ENCODE measurements at regions not wholly inside any gene's neighbourhood (a gene's known extent, or its start where the extent isn't known, plus 50 kb on each side); places are given as distances from the start of the nearest gene placed in this dataset.

- Histone ChIP-seq H4K91ac (ENCODE audit: low read depth, low read length) (no peak overlapping the region), H3K9me3 (ENCODE audit: insufficient read depth, low read depth, low read length) (no peaks in the 10 kb centered on the region), H3K18ac (ENCODE audit: low read length) (no peak overlapping the region), H3K36me3 (ENCODE audit: control insufficient read depth in 1 of 2, insufficient read depth in 2 of 2, low read length in 2 of 2) (no peaks in the 10 kb centered on the region), H2AFZ (ENCODE audit: insufficient read depth, low read length, poor library complexity) (no peak overlapping the region), H2AK5ac (ENCODE audit: low read length) (no peak overlapping the region), H3K27ac (ENCODE audit: low read depth, low read length) (no peak overlapping the region), H3K27me3 (ENCODE audit: insufficient read depth, low read length) (no peaks in the 10 kb centered on the region), H2BK12ac (ENCODE audit: low read length) (no peak overlapping the region), H3K23ac (ENCODE audit: low read length) (no peak overlapping the region), H3K79me1 (ENCODE audit: low read length) (no peaks in the 10 kb centered on the region), H2BK5ac (ENCODE audit: low read depth, low read length, poor library complexity) (no peak overlapping the region), H3K14ac (ENCODE audit: low read length) (no peak overlapping the region), H3K9ac (ENCODE audit: low read length) (no peak overlapping the region), H3K79me2 (ENCODE audit: control insufficient read depth, insufficient read depth, low read length, poor library complexity) (no peaks in the 10 kb centered on the region), H4K12ac (ENCODE audit: low read depth, low read length) (no peak overlapping the region), H4K8ac (ENCODE audit: low read depth, low read length) (no peak overlapping the region), H3K4ac (ENCODE audit: low read depth, low read length) (no peak overlapping the region), H2BK120ac (ENCODE audit: insufficient read depth, low read length, poor library complexity) (no peak overlapping the region), H3K4me1 (ENCODE audit: control insufficient read depth in 1 of 2, insufficient read depth in 2 of 2, low read length in 2 of 2) (peaks cover 9 to 10% of the 10 kb centered on the region in 2 experiments), H3K4me3 (ENCODE audit: low read depth, low read length) (no peak overlapping the region), H3K4me2 (ENCODE audit: low read length) (no peak overlapping the region)
- DNase-seq, result no peak
- WGBS (ENCODE audit: extremely low coverage, insufficient coverage, insufficient read length), result no CpG with 5 or more reads among the region's 1 CpG
Observed at GRCh38 chr3:135908737-135909136, 56.8 kb upstream of the PPP2R3A start.

GRCh38 chr3:135911110-135911509, 54.4 kb upstream of the PPP2R3A start:
- peaks cover 9 to 10% of the 10 kb centered on the region in 2 experiments for H3K4me1 ChIP-seq (ENCODE audit: control insufficient read depth in 1 of 2, insufficient read depth in 2 of 2, low read length in 2 of 2)
- DNase-seq, result no peak
- no peak overlapping the region for H3K14ac ChIP-seq (ENCODE audit: low read length)
- H2AK5ac ChIP-seq (ENCODE audit: low read length), result no peak overlapping the region
- no peak overlapping the region for H3K18ac ChIP-seq (ENCODE audit: low read length)
- no peaks in the 10 kb centered on the region for H3K79me1 ChIP-seq (ENCODE audit: low read length)
- WGBS (ENCODE audit: extremely low coverage, insufficient coverage, insufficient read length), result no CpG with 5 or more reads among the region's 2 CpGs
- no peak overlapping the region for H4K12ac ChIP-seq (ENCODE audit: low read depth, low read length)
- H3K23ac ChIP-seq (ENCODE audit: low read length), result no peak overlapping the region
- H2BK120ac ChIP-seq (ENCODE audit: insufficient read depth, low read length, poor library complexity), result no peak overlapping the region
- H3K9me3 ChIP-seq (ENCODE audit: insufficient read depth, low read depth, low read length), result no peaks in the 10 kb centered on the region
- no peak overlapping the region for H3K4ac ChIP-seq (ENCODE audit: low read depth, low read length)
- no peak overlapping the region for H2BK5ac ChIP-seq (ENCODE audit: low read depth, low read length, poor library complexity)
- H3K27me3 ChIP-seq (ENCODE audit: insufficient read depth, low read length), result no peaks in the 10 kb centered on the region
- H4K8ac ChIP-seq (ENCODE audit: low read depth, low read length), result no peak overlapping the region
- H3K36me3 ChIP-seq (ENCODE audit: control insufficient read depth in 1 of 2, insufficient read depth in 2 of 2, low read length in 2 of 2), result no peaks in the 10 kb centered on the region
- no peak overlapping the region for H3K9ac ChIP-seq (ENCODE audit: low read length)
- no peak overlapping the region for H2AFZ ChIP-seq (ENCODE audit: insufficient read depth, low read length, poor library complexity)
- no peak overlapping the region for H3K4me3 ChIP-seq (ENCODE audit: low read depth, low read length)
- H3K27ac ChIP-seq (ENCODE audit: low read depth, low read length), result no peak overlapping the region
- no peak overlapping the region for H2BK12ac ChIP-seq (ENCODE audit: low read length)
- H4K91ac ChIP-seq (ENCODE audit: low read depth, low read length), result no peak overlapping the region
- no peaks in the 10 kb centered on the region for H3K79me2 ChIP-seq (ENCODE audit: control insufficient read depth, insufficient read depth, low read length, poor library complexity)
- no peak overlapping the region for H3K4me2 ChIP-seq (ENCODE audit: low read length)

GRCh38 chr3:135915206-135915605, 50.3 kb upstream of the PPP2R3A start:
- Histone ChIP-seq H2BK120ac (ENCODE audit: insufficient read depth, low read length, poor library complexity) (no peak overlapping the region), H3K27me3 (ENCODE audit: insufficient read depth, low read length) (no peaks in the 10 kb centered on the region), H3K23ac (ENCODE audit: low read length) (no peak overlapping the region), H4K8ac (ENCODE audit: low read depth, low read length) (no peak overlapping the region), H3K4me2 (ENCODE audit: low read length) (no peak overlapping the region), H3K9ac (ENCODE audit: low read length) (no peak overlapping the region), H3K4me1 (ENCODE audit: control insufficient read depth in 1 of 2, insufficient read depth in 2 of 2, low read length in 2 of 2) (no peaks in the 10 kb centered on the region), H3K79me2 (ENCODE audit: control insufficient read depth, insufficient read depth, low read length, poor library complexity) (no peaks in the 10 kb centered on the region), H2AFZ (ENCODE audit: insufficient read depth, low read length, poor library complexity) (no peak overlapping the region), H4K12ac (ENCODE audit: low read depth, low read length) (no peak overlapping the region), H2BK5ac (ENCODE audit: low read depth, low read length, poor library complexity) (no peak overlapping the region), H3K18ac (ENCODE audit: low read length) (no peak overlapping the region), H3K4ac (ENCODE audit: low read depth, low read length) (no peak overlapping the region), H3K14ac (ENCODE audit: low read length) (no peak overlapping the region), H2AK5ac (ENCODE audit: low read length) (no peak overlapping the region), H2BK12ac (ENCODE audit: low read length) (no peak overlapping the region), H4K91ac (ENCODE audit: low read depth, low read length) (no peak overlapping the region), H3K9me3 (ENCODE audit: insufficient read depth, low read depth, low read length) (no peaks in the 10 kb centered on the region), H3K4me3 (ENCODE audit: low read depth, low read length) (no peak overlapping the region), H3K36me3 (ENCODE audit: control insufficient read depth in 1 of 2, insufficient read depth in 2 of 2, low read length in 2 of 2) (no peaks in the 10 kb centered on the region), H3K79me1 (ENCODE audit: low read length) (no peaks in the 10 kb centered on the region), H3K27ac (ENCODE audit: low read depth, low read length) (no peak overlapping the region)
- no CpG with 5 or more reads among the region's 2 CpGs for WGBS (ENCODE audit: extremely low coverage, insufficient coverage, insufficient read length)
- DNase-seq, result no peak

Measured in trophoblast cell (in vitro differentiated cells and primary cell).